Endothelial cell of umbilical vein (primary cell): ENCODE measurements at regions not wholly inside any gene's neighbourhood (a gene's known extent, or its start where the extent isn't known, plus 50 kb on each side); places are given as distances from the start of the nearest gene placed in this dataset.

Experiments used
- CTCF ChIP-seq, 2 donors: IDR thresholded peaks; 1 replicate in 1 of 2; 2 replicates in 1 of 2; pipeline ENCODE4 v1.5.1; 2011; ENCODE audit warnings: low read length in 2 of 2, mild to moderate bottlenecking in 2 of 2, moderate library complexity in 2 of 2, control low read depth in 1 of 2, inconsistent platforms in 1 of 2, low read depth in 1 of 2; ENCODE audit not compliant: insufficient read depth in 1 of 2; ENCODE audit errors: extremely low read depth in 1 of 2
- EZH2 ChIP-seq: IDR thresholded peaks from 2 replicates; pipeline ENCODE4 v1.6.1; 2012; ENCODE audit warnings: borderline replicate concordance, low read depth, mild to moderate bottlenecking, moderate library complexity, low read length, inconsistent platforms; ENCODE audit not compliant: severe bottlenecking
- FOS ChIP-seq: IDR thresholded peaks from 2 replicates; pipeline ENCODE4 v1.6.1; 2011; ENCODE audit warnings: mild to moderate bottlenecking, low read length, moderate library complexity, borderline replicate concordance; ENCODE audit not compliant: insufficient read depth
- JUN ChIP-seq: IDR thresholded peaks from 2 replicates; pipeline ENCODE4 v1.6.1; 2011; ENCODE audit warnings: borderline replicate concordance, low read depth; ENCODE audit not compliant: insufficient read length, insufficient read depth
- MYC ChIP-seq: IDR thresholded peaks from one replicate; pipeline ENCODE4 v1.6.1; 2011; ENCODE audit warnings: mild to moderate bottlenecking, low read depth, low read length
- POLR2A ChIP-seq: IDR thresholded peaks from 2 replicates; pipeline ENCODE4 v1.6.1; 2012; ENCODE audit warnings: low read depth, mild to moderate bottlenecking, control low read depth, low read length
- POLR2AphosphoS5 ChIP-seq: IDR thresholded peaks from 2 replicates; pipeline ENCODE4 v1.6.1; 2012; ENCODE audit warnings: low read depth, mild to moderate bottlenecking, control low read depth, low read length, moderate library complexity; ENCODE audit not compliant: insufficient read depth
- TF ChIP-seq, protein P1 (sequence below): IDR thresholded peaks from 2 replicates; pipeline ENCODE4 v1.6.1; 2011; ENCODE audit not compliant: insufficient read depth, insufficient read length

- TF ChIP-seq CTCF (IDR thresholded peaks at IDR 0.05; ENCODE audit: extremely low read depth in 1 of 2, insufficient read depth in 1 of 2, low read depth in 1 of 2, low read length in 2 of 2): no peak
- no peak for TF ChIP-seq POLR2A
- no peak for TF ChIP-seq POLR2AphosphoS5
- TF ChIP-seq EZH2: no peak
- TF ChIP-seq MYC: no peak
- TF ChIP-seq, protein P1, sequence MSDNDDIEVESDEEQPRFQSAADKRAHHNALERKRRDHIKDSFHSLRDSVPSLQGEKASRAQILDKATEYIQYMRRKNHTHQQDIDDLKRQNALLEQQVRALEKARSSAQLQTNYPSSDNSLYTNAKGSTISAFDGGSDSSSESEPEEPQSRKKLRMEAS: no peak
- TF ChIP-seq JUN: no peak
- no peak for TF ChIP-seq FOS
These were observed 315.1 kb upstream of the MON1B start for GRCh38 chr16:76875898-76876297.
